ENCODE measurements at regions not wholly inside any gene's neighbourhood (a gene's known extent, or its start where the extent isn't known, plus 50 kb on each side); places are given as distances from the start of the nearest gene placed in this dataset.
A peak's percentile ranks its signal among the peaks of the same experiment; 100 is the strongest.
"Not testable (repeated sequence)": the region's sequence is repeated elsewhere in the genome, so short reads cannot be mapped to it uniquely, and the experiment has no call there.

GRCh38 chr6:84350397-84350796 is 123.0 kb upstream of the CEP162 start:
- no peak for DNase-seq (ENCODE audit: low spot score)

DNA sequence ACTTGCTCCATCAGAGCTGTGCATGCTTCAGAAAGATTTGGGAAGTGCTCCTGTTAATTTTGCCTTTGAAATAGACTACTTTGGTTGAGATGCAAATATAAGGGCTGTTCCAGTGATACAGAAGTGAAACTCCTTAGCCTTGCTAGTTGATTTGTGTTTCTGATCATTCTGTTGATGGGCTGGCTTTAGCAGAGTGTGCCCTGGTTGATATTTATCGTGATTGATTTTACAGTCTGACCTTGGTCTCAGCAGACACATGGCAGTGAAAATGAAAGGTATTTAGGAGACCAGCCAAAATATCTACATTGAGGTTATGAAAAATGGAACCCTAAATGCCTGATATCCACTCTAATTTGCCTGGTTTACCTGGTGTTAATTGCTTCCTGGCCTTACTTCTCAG is 122.1 kb upstream of the CEP162 start:
- no peak for DNase-seq (ENCODE audit: low spot score)

DNA sequence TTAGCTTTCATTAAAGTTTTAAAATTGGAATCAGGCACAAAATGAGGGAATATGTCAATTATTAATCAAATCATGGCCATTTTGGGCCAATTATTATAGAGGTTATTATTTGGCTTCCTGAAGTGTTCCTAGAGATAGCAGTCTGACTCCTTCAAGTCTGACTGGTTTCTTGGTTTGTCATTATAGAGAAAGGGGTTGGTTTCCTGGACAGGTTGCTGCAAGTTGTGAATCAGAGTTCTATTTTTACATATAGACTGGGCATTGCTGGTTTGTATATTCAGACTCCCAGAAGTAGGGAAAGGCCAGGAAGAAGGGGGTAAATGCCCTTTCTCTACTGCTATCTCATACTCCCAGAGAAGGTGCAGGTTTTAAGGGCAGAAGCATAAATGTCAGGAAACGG is 121.4 kb upstream of the CEP162 start:
- no peak for DNase-seq (ENCODE audit: low spot score)

DNA sequence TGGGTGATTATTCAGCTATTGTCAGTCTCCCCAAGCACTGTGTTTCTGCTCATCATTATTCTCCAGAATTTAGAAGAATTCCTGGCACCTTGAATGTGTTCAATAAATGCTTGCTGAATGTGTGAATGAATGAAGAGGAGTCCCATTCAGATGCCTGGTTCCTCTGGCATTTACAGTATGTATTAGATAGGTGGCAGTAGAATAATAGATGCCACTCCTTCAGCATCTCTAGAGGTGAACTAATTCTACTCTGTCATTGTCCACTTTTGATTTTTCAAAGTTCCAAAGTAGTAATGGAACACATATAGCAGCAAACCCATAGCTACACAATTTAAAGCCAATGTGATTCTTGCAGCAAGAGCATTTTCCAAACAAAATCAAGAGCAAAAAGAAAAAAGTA is 118.9 kb upstream of the CEP162 start:
- no peak for DNase-seq (ENCODE audit: low spot score)

GRCh38 chr6:84344005-84344404 is 116.6 kb upstream of the CEP162 start:
- DNase-seq (ENCODE audit: low spot score): no peak

DNA sequence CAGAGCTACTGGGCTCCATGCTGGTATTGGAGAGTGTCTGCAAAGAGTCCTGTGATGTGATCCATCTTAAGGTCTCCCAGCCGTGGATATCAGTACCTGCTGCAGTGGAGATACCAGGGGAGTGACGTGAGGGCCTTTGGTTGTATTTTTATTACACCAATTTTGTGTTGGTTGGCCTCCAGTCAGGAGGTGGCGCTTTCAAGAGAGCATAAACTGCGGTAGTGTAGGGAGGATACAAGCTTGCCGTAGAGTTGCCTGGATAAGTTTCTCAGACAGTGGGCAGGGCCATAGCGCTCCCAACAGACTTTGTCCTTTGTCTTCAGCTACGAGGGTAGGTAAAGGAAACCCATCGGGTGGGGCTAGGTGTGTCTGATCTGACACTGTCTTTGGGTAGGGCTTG is 113.0 kb upstream of the CEP162 start:
- DNase-seq (ENCODE audit: low spot score): no peak

GRCh38 chr6:84333842-84334241 is 106.4 kb upstream of the CEP162 start:
- DNase-seq (ENCODE audit: low spot score): no peak

- DNase-seq (ENCODE audit: low spot score): no peak
Measured at GRCh38 chr6:84332139-84333034, 104.9 kb upstream of the CEP162 start.

- no peak for DNase-seq (ENCODE audit: low spot score)
Measured at GRCh38 chr6:84330325-84330724, 102.9 kb upstream of the CEP162 start.

DNA sequence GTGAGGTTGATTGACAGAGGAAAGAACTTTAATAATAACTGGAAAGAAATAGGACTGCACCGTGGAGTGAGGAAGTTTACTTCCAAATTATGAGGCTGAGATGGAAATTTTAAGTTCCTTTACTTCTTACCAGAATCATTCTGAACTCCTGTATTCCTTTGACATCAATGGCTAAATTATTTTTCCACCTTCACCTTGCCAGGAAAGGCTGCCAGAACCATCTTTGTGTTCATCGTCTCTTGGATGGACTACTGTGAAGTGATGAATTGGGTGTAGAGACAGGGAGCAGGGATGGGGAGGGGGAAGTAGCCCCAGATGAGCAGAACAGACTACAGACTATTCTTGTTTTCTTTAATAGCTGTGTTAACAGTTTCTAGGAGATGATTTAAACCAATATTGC is 102.1 kb upstream of the CEP162 start:
- DNase-seq (ENCODE audit: low spot score): no peak

DNA sequence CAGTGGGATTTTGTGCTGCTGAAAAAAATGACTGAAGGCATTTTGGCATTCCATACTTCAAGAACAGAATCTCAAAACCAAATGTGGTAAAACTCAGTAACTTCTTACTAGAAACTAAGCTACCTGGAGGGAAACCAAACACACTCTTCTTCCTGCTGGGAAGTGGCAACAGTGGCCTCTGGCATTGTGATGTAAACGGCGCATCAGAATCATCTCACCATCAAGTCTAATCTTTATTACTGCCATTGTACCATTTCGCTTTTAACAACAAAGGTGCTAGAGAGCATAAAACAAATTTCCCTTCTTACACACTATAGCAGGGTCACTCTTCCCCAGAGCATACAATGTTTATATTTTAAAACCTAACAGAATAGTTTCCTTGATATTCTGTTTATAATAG is 101.6 kb upstream of the CEP162 start:
- DNase-seq (ENCODE audit: low spot score): no peak

GRCh38 chr6:84317463-84317862 is 90.0 kb upstream of the CEP162 start:
- DNase-seq (ENCODE audit: low spot score): no peak

DNA sequence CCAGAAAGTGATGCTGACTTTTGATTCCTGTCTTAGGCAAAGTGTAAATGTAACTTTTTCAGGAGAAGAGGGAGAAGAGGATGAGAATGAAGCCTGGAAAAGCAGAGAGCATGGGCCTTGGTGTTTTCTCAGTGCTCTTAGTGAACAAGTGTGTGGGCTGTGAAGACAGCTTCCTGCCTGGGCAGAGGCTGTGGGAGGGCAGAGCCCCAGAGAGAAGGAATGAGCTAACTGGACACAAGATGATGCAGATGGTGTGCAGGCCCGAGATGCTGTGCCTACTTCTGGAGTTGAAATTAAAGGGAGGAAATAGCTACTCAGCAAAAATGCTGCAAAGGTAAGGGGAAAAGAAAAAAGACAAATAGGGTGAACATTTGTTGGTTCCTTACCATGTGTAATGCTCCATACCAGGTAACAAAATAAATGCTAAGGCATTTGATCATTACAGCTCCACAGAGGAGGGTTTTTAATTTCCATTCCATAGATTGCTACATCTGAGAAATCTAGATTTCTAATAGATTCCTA is 87.0 kb upstream of the CEP162 start:
- DNase-seq (ENCODE audit: low spot score): no peak

GRCh38 chr6:84309336-84309735 is 81.9 kb upstream of the CEP162 start:
- DNase-seq (ENCODE audit: low spot score): no peak

GRCh38 chr6:84304881-84305280 is 77.4 kb upstream of the CEP162 start:
- DNase-seq (ENCODE audit: low spot score): no peak

DNA sequence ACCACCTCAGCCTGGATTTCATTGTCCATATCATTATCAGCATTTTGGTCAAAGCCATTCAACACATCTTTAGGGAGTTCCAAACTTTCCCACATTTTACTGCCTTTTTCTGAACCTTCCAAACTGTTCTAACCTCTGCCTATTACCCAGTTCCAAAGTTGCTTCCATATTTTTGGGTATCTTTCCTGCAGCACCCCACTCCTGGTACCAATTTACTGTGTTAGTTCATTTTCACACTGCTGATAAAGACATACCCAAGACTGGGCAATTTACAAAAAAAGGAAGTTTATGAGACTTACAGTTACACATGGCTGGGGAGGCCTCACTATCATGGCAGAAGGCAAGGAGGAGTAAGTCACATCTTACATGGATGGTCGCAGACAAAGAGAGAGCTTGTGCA is 63.6 kb upstream of the CEP162 start:
- not testable (repeated sequence) for DNase-seq (ENCODE audit: low spot score)

DNA sequence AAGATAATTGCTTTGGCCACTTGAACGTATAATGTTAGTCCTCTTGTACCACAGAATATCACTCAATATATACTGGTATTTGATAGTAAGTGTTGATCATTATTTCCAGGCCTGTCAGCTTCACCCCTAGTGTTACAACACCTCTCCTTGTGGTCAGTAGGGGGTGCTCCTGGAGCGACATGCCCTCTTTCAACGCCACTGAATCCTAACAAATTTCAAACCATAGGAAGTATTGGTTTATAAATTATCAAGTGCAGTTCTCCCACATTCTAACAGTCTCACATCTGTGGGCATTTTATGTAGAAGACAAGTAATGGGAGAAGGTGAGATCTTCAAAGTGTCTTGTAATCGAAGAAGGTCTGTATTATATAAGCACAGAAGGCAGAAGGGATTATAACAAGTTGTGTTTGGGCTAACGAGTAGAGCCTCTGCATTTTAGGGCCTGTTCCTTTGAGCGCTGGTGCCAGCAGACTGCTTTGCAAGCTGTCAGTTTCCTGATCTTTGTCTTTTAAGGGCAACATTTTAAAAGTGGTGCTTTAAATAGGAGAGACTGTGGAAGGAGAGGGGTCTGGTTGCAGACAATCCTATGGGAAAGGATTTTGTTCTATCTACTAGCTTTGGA is 57.1 kb upstream of the CEP162 start:
- peak; percentile 6 for DNase-seq (ENCODE audit: low spot score)

GRCh38 chr6:84282550-84282949 is 55.1 kb upstream of the CEP162 start:
- no peak for DNase-seq (ENCODE audit: low spot score)

DNA sequence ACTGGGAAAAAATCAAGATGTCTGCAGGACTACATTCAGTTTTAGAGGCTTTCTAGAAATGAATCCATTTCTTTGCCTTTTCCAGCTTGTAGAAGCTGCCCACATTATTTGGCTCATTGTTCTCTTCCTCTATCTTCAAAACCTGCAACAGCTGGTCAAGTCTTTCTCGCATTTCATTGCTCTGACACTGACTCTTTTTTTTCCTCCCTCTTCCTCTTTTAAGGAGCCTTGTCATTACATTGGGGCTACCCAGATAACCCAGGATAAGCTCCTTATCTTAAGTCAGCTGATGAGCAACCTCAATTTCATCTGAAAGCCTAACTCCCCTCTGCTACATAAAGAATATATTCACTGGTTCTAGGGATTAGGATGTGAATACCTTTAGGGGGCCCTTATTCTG is 53.2 kb upstream of the CEP162 start:
- DNase-seq (ENCODE audit: low spot score): no peak

DNA sequence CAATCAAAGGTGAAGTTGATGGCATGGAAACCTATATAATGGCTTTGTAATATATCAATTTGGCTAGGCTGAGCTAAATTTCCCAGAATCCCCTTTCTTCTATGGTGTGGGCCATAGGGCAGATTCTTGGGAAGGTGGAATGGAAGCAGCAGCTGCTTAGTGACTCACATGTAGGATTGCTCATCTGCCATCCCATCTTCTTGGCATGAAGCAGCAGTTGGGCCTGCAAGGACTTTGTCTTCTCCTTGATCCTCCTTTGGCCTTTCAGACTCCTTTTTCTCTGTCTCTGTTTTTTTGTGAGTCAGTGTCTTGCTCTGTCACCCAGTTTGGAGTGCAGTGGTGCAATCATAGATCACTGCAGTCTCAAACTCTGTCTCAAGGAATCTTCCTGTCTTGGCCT is 52.6 kb upstream of the CEP162 start:
- peak; percentile 22 for DNase-seq (ENCODE audit: low spot score)

GRCh38 chr6:84278321-84278998 is 51.0 kb upstream of the CEP162 start:
- DNase-seq (ENCODE audit: low spot score): no peak

All from kidney tubule cell (primary cell).